AG08396 (cell line): ENCODE measurements at regions not wholly inside any gene's neighbourhood (a gene's known extent, or its start where the extent isn't known, plus 50 kb on each side); places are given as distances from the start of the nearest gene placed in this dataset.
"Not testable (repeated sequence)": the region's sequence is repeated elsewhere in the genome, so short reads cannot be mapped to it uniquely, and the experiment has no call there.

Experiments used
- DNase-seq: peaks from one replicate; pipeline ENCODE4 v3.0.0; 2012; ENCODE audit warnings: low spot score, mixed read lengths

GRCh38 chr12:28987538-28988324, 161.3 kb upstream of the FAR2 start:
- DNase-seq = no peak

- DNase-seq = no peak
Measured at GRCh38 chr12:28988325-28988704, 160.8 kb upstream of the FAR2 start.

GRCh38 chr12:28991626-28992025, 157.5 kb upstream of the FAR2 start:
- DNase-seq = no peak

- DNase-seq = no peak
Measured at GRCh38 chr12:28993720-28994119, 155.4 kb upstream of the FAR2 start.

- DNase-seq = no peak
Measured at GRCh38 chr12:28994179-28994715, 154.8 kb upstream of the FAR2 start.

- DNase-seq = no peak
Measured at GRCh38 chr12:28996688-28997087, 152.4 kb upstream of the FAR2 start.

GRCh38 chr12:28998662-28999120, 150.4 kb upstream of the FAR2 start:
- peak; percentile 32 for DNase-seq

GRCh38 chr12:29004066-29004935, 144.8 kb upstream of the FAR2 start:
- no peak for DNase-seq

GRCh38 chr12:29004936-29005304, 144.2 kb upstream of the FAR2 start:
- DNase-seq = no peak

- DNase-seq = no peak
Measured at GRCh38 chr12:29008786-29009185, 140.3 kb upstream of the FAR2 start.

GRCh38 chr12:29012673-29013072, 136.4 kb upstream of the FAR2 start:
- no peak for DNase-seq

- DNase-seq = not testable (repeated sequence)
Measured at GRCh38 chr12:29017532-29017931, 131.5 kb upstream of the FAR2 start.

- no peak for DNase-seq
Measured at GRCh38 chr12:29023436-29024076, 125.5 kb upstream of the FAR2 start.

- DNase-seq = no peak
Measured at GRCh38 chr12:29024117-29024516, 125.0 kb upstream of the FAR2 start.

- no peak for DNase-seq
Measured at GRCh38 chr12:29025937-29026336, 123.1 kb upstream of the FAR2 start.

- no peak for DNase-seq
Measured at GRCh38 chr12:29026419-29026818, 122.7 kb upstream of the FAR2 start.

- not testable (repeated sequence) for DNase-seq
Measured at GRCh38 chr12:29029484-29029883, 119.6 kb upstream of the FAR2 start.

- DNase-seq = no peak
Measured at GRCh38 chr12:29030006-29030405, 119.1 kb upstream of the FAR2 start.

- DNase-seq = no peak
Measured at GRCh38 chr12:29032446-29032845, 116.6 kb upstream of the FAR2 start.

GRCh38 chr12:29033519-29033918, 115.6 kb upstream of the FAR2 start:
- DNase-seq = no peak

- DNase-seq = no peak
Measured at GRCh38 chr12:29035112-29035511, 114.0 kb upstream of the FAR2 start.

GRCh38 chr12:29039013-29039412, 110.1 kb upstream of the FAR2 start:
- peak; percentile 9 for DNase-seq
